HEK293 (cell line): ENCODE measurements at regions not wholly inside any gene's neighbourhood (a gene's known extent, or its start where the extent isn't known, plus 50 kb on each side); places are given as distances from the start of the nearest gene placed in this dataset.

Source experiments
- CTCF ChIA-PET: fragments of 350-600 bp; formaldehyde crosslinking; extraction: SDS; loops from one replicate; lab custom pipeline; 2021; ENCODE audit warnings: antibody characterized with exemption; lab: Yijun Ruan, JAX
- POLR2A ChIA-PET: fragments of 300-600 bp; formaldehyde crosslinking; extraction: SDS; loops from one replicate; lab custom pipeline; 2020; ENCODE audit warnings: antibody characterized with exemption, inconsistent platforms; lab: Yijun Ruan, JAX
- H3K27ac ChIP-seq: fragments of 200-500 bp; sonication (Bioruptor generic); 2 replicates; pipeline ENCODE4 v1.5.1; 2014; ENCODE audit warnings: low read depth, low read length, control low read depth, inconsistent platforms; ENCODE audit errors: extremely low read depth
- H3K36me3 ChIP-seq, 2 experiments: fragments of 200-500 bp in 1 of 2; sonication (Bioruptor generic) in 1 of 2; 1 replicate in 1 of 2; 2 replicates in 1 of 2; pipeline ENCODE4 v1.5.1; 2014 to 2017; ENCODE audit warnings: inconsistent platforms in 2 of 2, low read length in 2 of 2; ENCODE audit not compliant: control insufficient read depth in 2 of 2, insufficient read depth in 1 of 2
- H3K4me1 ChIP-seq: fragments of 200-500 bp; sonication (Bioruptor generic); 2 replicates; pipeline ENCODE4 v1.5.1; 2014; ENCODE audit warnings: mild to moderate bottlenecking, low read length, inconsistent platforms; ENCODE audit not compliant: control insufficient read depth, insufficient read depth
- H3K4me3 ChIP-seq: 2 replicates; pipeline ENCODE4 v1.5.1; 2011; ENCODE audit warnings: low read depth, mild to moderate bottlenecking, control low read depth, low read length, moderate library complexity
- H3K9me3 ChIP-seq: fragments of 200-500 bp; sonication (Bioruptor generic); 2 replicates; pipeline ENCODE4 v1.5.1; 2014; ENCODE audit warnings: low read depth, low read length, inconsistent platforms; ENCODE audit not compliant: control insufficient read depth, insufficient read depth
- GLI4 ChIP-seq: fragments of 450-650 bp; formaldehyde crosslinking; IDR thresholded peaks from 2 replicates; pipeline ENCODE4 v1.5.1; 2016; ENCODE audit warnings: missing biosample characterization, missing genetic modification characterization
- REPIN1 ChIP-seq: fragments of 450-650 bp; formaldehyde crosslinking; IDR thresholded peaks from 2 replicates; pipeline ENCODE4 v1.5.1; 2017; ENCODE audit warnings: missing biosample characterization, missing genetic modification characterization, low read depth
- YY1 ChIP-seq: fragments of 450-650 bp; formaldehyde crosslinking; IDR thresholded peaks from 2 replicates; pipeline ENCODE4 v1.5.1; 2018; ENCODE audit warnings: missing biosample characterization, missing genetic modification characterization
- ZBTB17 ChIP-seq: fragments of 450-650 bp; formaldehyde crosslinking; IDR thresholded peaks from 2 replicates; pipeline ENCODE4 v1.5.1; 2016; ENCODE audit warnings: missing biosample characterization, missing genetic modification characterization
- ZBTB7A ChIP-seq: fragments of 450-650 bp; formaldehyde crosslinking; IDR thresholded peaks from 2 replicates; pipeline ENCODE4 v1.5.1; 2016; ENCODE audit warnings: low read depth, missing biosample characterization, missing genetic modification characterization
- ZEB2 ChIP-seq: fragments of 450-650 bp; formaldehyde crosslinking; IDR thresholded peaks from 2 replicates; pipeline ENCODE4 v1.5.1; 2016; ENCODE audit warnings: missing biosample characterization, missing genetic modification characterization
- ZFHX2 ChIP-seq: fragments of 450-650 bp; formaldehyde crosslinking; conservative IDR thresholded peaks from 2 replicates; pipeline ENCODE4 v1.5.1; 2016; ENCODE audit warnings: missing biosample characterization, missing genetic modification characterization
- ZFP41 ChIP-seq: fragments of 450-650 bp; formaldehyde crosslinking; IDR thresholded peaks from 2 replicates; pipeline ENCODE4 v1.5.1; 2016; ENCODE audit warnings: missing biosample characterization, missing genetic modification characterization, borderline replicate concordance
- ZIC2 ChIP-seq: fragments of 450-650 bp; formaldehyde crosslinking; IDR thresholded peaks from 2 replicates; pipeline ENCODE4 v1.5.1; 2016; ENCODE audit warnings: missing biosample characterization, missing genetic modification characterization
- ZNF202 ChIP-seq: fragments of 450-650 bp; formaldehyde crosslinking; IDR thresholded peaks from 2 replicates; pipeline ENCODE4 v1.5.1; 2016; ENCODE audit warnings: missing biosample characterization, missing genetic modification characterization, borderline replicate concordance
- ZNF239 ChIP-seq: fragments of 450-650 bp; formaldehyde crosslinking; IDR thresholded peaks from 2 replicates; pipeline ENCODE4 v1.5.1; 2016; ENCODE audit warnings: missing biosample characterization, missing genetic modification characterization
- ZNF341 ChIP-seq: fragments of 450-650 bp; formaldehyde crosslinking; IDR thresholded peaks from 2 replicates; pipeline ENCODE4; 2016; ENCODE audit warnings: low read depth, missing biosample characterization, missing genetic modification characterization
- ZNF391 ChIP-seq: fragments of 450-650 bp; formaldehyde crosslinking; IDR thresholded peaks from 2 replicates; pipeline ENCODE4 v1.5.1; 2016; ENCODE audit warnings: low read depth, missing biosample characterization, missing genetic modification characterization, borderline replicate concordance
- ZNF416 ChIP-seq: fragments of 450-650 bp; formaldehyde crosslinking; IDR thresholded peaks from 2 replicates; pipeline ENCODE4 v1.5.1; 2016; ENCODE audit warnings: missing biosample characterization, missing genetic modification characterization
- ZNF433 ChIP-seq: fragments of 450-650 bp; formaldehyde crosslinking; IDR thresholded peaks from 2 replicates; pipeline ENCODE4 v1.5.1; 2016; ENCODE audit warnings: missing biosample characterization, missing genetic modification characterization, low read depth
- ZNF623 ChIP-seq: fragments of 450-650 bp; formaldehyde crosslinking; IDR thresholded peaks from 2 replicates; pipeline ENCODE4 v1.5.1; 2016; ENCODE audit warnings: missing biosample characterization, missing genetic modification characterization
- ZNF670 ChIP-seq: fragments of 450-650 bp; formaldehyde crosslinking; IDR thresholded peaks from 2 replicates; pipeline ENCODE4 v1.5.1; 2016; ENCODE audit warnings: missing biosample characterization, missing genetic modification characterization, low read depth
- ZNF701 ChIP-seq: fragments of 450-650 bp; formaldehyde crosslinking; IDR thresholded peaks from 2 replicates; pipeline ENCODE4 v1.5.1; 2016; ENCODE audit warnings: missing biosample characterization, missing genetic modification characterization
- ZNF768 ChIP-seq: fragments of 450-650 bp; formaldehyde crosslinking; IDR thresholded peaks from 2 replicates; pipeline ENCODE4 v1.5.1; 2018; ENCODE audit warnings: missing biosample characterization, mild to moderate bottlenecking, missing genetic modification characterization
- ZNF837 ChIP-seq: fragments of 450-650 bp; formaldehyde crosslinking; IDR thresholded peaks from 2 replicates; pipeline ENCODE4 v1.5.1; 2016; ENCODE audit warnings: missing biosample characterization, missing genetic modification characterization
- TF ChIP-seq, protein P1 (sequence below): fragments of 450-650 bp; formaldehyde crosslinking; IDR thresholded peaks from 2 replicates; pipeline ENCODE4 v1.5.1; 2016; ENCODE audit warnings: missing biosample characterization, missing genetic modification characterization
- TF ChIP-seq, protein P2 (sequence below): fragments of 450-650 bp; formaldehyde crosslinking; IDR thresholded peaks from 2 replicates; pipeline ENCODE4 v1.5.1; 2016; ENCODE audit warnings: missing biosample characterization, missing genetic modification characterization
- TF ChIP-seq, protein P3 (sequence below): fragments of 450-650 bp; formaldehyde crosslinking; IDR thresholded peaks from 2 replicates; pipeline ENCODE4 v1.5.1; 2016; ENCODE audit warnings: missing biosample characterization, missing genetic modification characterization
- TF ChIP-seq, protein P4 (sequence below): fragments of 450-650 bp; formaldehyde crosslinking; IDR thresholded peaks from 2 replicates; pipeline ENCODE4 v1.5.1; 2016; ENCODE audit warnings: missing biosample characterization, missing genetic modification characterization
- TF ChIP-seq, protein P5 (sequence below): sonication (generic); formaldehyde crosslinking; IDR thresholded peaks from 2 replicates; pipeline ENCODE4 v1.8.1; 2022; ENCODE audit warnings: mild to moderate bottlenecking, moderate library complexity, missing genetic modification reagents
- TF ChIP-seq, protein P6 (sequence below): fragments of 450-650 bp; formaldehyde crosslinking; IDR thresholded peaks from 2 replicates; pipeline ENCODE4; 2016; ENCODE audit warnings: missing biosample characterization, missing genetic modification characterization

DNA sequence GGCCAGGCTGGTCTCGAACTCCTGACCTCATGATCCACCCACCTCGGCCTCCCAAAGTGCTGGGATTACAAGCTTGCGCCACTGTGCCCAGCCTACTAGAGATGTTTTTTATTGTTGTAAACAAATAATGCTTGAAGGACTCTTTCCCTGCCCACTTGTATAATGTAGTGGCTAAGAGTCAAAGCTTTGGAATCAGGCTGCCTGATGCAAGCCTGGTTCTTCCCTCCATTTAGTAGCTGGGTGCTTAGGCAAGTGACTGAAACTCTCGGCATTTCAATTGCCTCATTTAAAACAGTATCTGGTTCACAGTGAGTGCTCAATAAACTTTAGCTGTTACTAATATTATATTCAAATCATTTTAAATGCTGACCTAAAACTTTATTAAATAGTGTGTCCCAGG, 144.2 kb upstream of the FOXN2 start:
- Histone ChIP-seq H3K9me3 (no peaks in the 10 kb centered on the region), H3K36me3 (no peaks in the 10 kb centered on the region), H3K27ac (no peak overlapping the region), H3K4me3 (no peak overlapping the region), H3K4me1 (no peaks in the 10 kb centered on the region)
- ChIA-PET POLR2A (no interaction called here), CTCF (interaction anchor here (0.6 to 1.1 kb wide), 4 partner anchors 78 to 1513 kb away, joined by 3 read pairs; no protein-coding TSS in a partner anchor)
- TF ChIP-seq ZFHX2 (no peak), ZNF391 (tag by site-specific recombination) (no peak), REPIN1 (tag by site-specific recombination) (no peak), ZNF416 (tag by site-specific recombination) (no peak), ZEB2 (tag by site-specific recombination) (no peak), ZNF670 (tag by site-specific recombination) (no peak), ZNF239 (tag by site-specific recombination) (no peak), ZIC2 (tag by site-specific recombination) (no peak), ZNF701 (tag by site-specific recombination) (no peak), GLI4 (tag by site-specific recombination) (no peak), ZBTB17 (tag by site-specific recombination) (no peak), ZNF341 (no peak), ZNF837 (tag by site-specific recombination) (no peak), YY1 (tag by site-specific recombination) (no peak)
- TF ChIP-seq, protein P1, sequence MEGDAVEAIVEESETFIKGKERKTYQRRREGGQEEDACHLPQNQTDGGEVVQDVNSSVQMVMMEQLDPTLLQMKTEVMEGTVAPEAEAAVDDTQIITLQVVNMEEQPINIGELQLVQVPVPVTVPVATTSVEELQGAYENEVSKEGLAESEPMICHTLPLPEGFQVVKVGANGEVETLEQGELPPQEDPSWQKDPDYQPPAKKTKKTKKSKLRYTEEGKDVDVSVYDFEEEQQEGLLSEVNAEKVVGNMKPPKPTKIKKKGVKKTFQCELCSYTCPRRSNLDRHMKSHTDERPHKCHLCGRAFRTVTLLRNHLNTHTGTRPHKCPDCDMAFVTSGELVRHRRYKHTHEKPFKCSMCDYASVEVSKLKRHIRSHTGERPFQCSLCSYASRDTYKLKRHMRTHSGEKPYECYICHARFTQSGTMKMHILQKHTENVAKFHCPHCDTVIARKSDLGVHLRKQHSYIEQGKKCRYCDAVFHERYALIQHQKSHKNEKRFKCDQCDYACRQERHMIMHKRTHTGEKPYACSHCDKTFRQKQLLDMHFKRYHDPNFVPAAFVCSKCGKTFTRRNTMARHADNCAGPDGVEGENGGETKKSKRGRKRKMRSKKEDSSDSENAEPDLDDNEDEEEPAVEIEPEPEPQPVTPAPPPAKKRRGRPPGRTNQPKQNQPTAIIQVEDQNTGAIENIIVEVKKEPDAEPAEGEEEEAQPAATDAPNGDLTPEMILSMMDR = no peak
- TF ChIP-seq, protein P2, sequence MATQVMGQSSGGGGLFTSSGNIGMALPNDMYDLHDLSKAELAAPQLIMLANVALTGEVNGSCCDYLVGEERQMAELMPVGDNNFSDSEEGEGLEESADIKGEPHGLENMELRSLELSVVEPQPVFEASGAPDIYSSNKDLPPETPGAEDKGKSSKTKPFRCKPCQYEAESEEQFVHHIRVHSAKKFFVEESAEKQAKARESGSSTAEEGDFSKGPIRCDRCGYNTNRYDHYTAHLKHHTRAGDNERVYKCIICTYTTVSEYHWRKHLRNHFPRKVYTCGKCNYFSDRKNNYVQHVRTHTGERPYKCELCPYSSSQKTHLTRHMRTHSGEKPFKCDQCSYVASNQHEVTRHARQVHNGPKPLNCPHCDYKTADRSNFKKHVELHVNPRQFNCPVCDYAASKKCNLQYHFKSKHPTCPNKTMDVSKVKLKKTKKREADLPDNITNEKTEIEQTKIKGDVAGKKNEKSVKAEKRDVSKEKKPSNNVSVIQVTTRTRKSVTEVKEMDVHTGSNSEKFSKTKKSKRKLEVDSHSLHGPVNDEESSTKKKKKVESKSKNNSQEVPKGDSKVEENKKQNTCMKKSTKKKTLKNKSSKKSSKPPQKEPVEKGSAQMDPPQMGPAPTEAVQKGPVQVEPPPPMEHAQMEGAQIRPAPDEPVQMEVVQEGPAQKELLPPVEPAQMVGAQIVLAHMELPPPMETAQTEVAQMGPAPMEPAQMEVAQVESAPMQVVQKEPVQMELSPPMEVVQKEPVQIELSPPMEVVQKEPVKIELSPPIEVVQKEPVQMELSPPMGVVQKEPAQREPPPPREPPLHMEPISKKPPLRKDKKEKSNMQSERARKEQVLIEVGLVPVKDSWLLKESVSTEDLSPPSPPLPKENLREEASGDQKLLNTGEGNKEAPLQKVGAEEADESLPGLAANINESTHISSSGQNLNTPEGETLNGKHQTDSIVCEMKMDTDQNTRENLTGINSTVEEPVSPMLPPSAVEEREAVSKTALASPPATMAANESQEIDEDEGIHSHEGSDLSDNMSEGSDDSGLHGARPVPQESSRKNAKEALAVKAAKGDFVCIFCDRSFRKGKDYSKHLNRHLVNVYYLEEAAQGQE = no peak
- TF ChIP-seq, protein P3, sequence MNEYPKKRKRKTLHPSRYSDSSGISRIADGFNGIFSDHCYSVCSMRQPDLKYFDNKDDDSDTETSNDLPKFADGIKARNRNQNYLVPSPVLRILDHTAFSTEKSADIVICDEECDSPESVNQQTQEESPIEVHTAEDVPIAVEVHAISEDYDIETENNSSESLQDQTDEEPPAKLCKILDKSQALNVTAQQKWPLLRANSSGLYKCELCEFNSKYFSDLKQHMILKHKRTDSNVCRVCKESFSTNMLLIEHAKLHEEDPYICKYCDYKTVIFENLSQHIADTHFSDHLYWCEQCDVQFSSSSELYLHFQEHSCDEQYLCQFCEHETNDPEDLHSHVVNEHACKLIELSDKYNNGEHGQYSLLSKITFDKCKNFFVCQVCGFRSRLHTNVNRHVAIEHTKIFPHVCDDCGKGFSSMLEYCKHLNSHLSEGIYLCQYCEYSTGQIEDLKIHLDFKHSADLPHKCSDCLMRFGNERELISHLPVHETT (tag by site-specific recombination) = no peak
- TF ChIP-seq, protein P4, sequence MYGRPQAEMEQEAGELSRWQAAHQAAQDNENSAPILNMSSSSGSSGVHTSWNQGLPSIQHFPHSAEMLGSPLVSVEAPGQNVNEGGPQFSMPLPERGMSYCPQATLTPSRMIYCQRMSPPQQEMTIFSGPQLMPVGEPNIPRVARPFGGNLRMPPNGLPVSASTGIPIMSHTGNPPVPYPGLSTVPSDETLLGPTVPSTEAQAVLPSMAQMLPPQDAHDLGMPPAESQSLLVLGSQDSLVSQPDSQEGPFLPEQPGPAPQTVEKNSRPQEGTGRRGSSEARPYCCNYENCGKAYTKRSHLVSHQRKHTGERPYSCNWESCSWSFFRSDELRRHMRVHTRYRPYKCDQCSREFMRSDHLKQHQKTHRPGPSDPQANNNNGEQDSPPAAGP (tag by site-specific recombination) = no peak

DNA sequence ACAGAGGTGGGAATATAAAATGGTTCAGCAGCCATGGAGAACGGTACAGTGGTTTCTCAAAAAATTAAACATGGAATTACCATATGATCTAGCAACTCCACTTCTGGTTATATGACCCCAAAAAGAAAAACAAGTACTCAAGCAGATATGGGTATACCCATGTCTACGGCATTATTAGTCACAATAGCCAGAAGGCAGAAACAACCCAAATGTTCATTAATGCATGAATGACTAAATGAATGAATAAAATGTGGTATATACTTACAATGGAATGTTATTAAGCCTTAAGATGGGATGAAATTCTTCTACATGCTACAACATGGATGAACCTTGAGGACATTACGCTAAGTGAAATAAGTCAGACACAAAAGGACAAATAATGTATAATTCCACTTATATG, 141.3 kb upstream of the FOXN2 start:
- ChIA-PET POLR2A (no interaction called here), CTCF (no interaction called here)
- Histone ChIP-seq H3K4me1 (no peaks in the 10 kb centered on the region), H3K4me3 (no peak overlapping the region), H3K27ac (no peak overlapping the region), H3K36me3 (no peaks in the 10 kb centered on the region), H3K9me3 (no peaks in the 10 kb centered on the region)
- TF ChIP-seq ZNF623 = no peak
- TF ChIP-seq, protein P3 (tag by site-specific recombination) = no peak
- TF ChIP-seq ZFP41 (tag by site-specific recombination) = no peak
- TF ChIP-seq, protein P5, sequence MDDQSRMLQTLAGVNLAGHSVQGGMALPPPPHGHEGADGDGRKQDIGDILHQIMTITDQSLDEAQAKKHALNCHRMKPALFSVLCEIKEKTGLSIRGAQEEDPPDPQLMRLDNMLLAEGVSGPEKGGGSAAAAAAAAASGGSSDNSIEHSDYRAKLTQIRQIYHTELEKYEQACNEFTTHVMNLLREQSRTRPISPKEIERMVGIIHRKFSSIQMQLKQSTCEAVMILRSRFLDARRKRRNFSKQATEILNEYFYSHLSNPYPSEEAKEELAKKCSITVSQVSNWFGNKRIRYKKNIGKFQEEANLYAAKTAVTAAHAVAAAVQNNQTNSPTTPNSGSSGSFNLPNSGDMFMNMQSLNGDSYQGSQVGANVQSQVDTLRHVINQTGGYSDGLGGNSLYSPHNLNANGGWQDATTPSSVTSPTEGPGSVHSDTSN (CRISPR knock-in tag) = no peak
- no peak for TF ChIP-seq ZNF433
- TF ChIP-seq ZNF202 (tag by site-specific recombination) = no peak
- TF ChIP-seq ZBTB7A = no peak
- TF ChIP-seq, protein P6, sequence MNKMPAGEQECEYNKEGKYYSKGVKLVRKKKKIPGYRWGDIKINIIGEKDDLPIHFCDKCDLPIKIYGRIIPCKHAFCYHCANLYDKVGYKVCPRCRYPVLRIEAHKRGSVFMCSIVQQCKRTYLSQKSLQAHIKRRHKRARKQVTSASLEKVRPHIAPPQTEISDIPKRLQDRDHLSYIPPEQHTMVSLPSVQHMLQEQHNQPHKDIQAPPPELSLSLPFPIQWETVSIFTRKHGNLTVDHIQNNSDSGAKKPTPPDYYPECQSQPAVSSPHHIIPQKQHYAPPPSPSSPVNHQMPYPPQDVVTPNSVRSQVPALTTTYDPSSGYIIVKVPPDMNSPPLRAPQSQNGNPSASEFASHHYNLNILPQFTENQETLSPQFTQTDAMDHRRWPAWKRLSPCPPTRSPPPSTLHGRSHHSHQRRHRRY (tag by site-specific recombination) = no peak
- TF ChIP-seq ZNF768 = no peak
